Stimulated activated naive B cell treated with anti-CD40 and anti-IgM and Interleukin-4, amounts not matched to agents 10 μg/mL and 1 μg/mL and 100 μg/mL, for 72 hours (primary cell): ENCODE measurements at regions not wholly inside any gene's neighbourhood (a gene's known extent, or its start where the extent isn't known, plus 50 kb on each side); places are given as distances from the start of the nearest gene placed in this dataset.

Experiments used
- ATAC-seq, 2 donors: fragments of 150-1000 bp; cut with Tn5 transposase; replicated peaks; 2 replicates each; pipeline ENCODE4 v1.10.0; 2021; ENCODE audit warnings: moderate library complexity in 1 of 2
- DNase-seq: peaks from one replicate; pipeline ENCODE4 v3.0.0; 2021
- H3K27ac Mint-ChIP-seq: one replicate; pipeline ENCODE4 v1.8.0; 2022; ENCODE audit warnings: mild to moderate bottlenecking, mixed read lengths
- H3K27me3 Mint-ChIP-seq, 2 donors: one replicate each; pipeline ENCODE4 v1.8.0; 2022; ENCODE audit warnings: mixed read lengths in 2 of 2
- H3K36me3 Mint-ChIP-seq, 2 donors: one replicate each; pipeline ENCODE4 v1.8.0; 2022; ENCODE audit warnings: mixed read lengths in 2 of 2, mild to moderate bottlenecking in 1 of 2
- H3K4me1 Mint-ChIP-seq, 2 donors: one replicate each; pipeline ENCODE4 v1.8.0; 2022; ENCODE audit warnings: mixed read lengths in 2 of 2, mild to moderate bottlenecking in 1 of 2
- H3K4me3 Mint-ChIP-seq, 2 donors: one replicate each; pipeline ENCODE4 v1.8.0; 2022; ENCODE audit warnings: mild to moderate bottlenecking in 2 of 2, mixed read lengths in 2 of 2, moderate library complexity in 1 of 2
- H3K9me3 Mint-ChIP-seq, 2 donors: one replicate each; pipeline ENCODE4 v1.8.0; 2022; ENCODE audit warnings: mixed read lengths in 2 of 2, mild to moderate bottlenecking in 1 of 2

DNA sequence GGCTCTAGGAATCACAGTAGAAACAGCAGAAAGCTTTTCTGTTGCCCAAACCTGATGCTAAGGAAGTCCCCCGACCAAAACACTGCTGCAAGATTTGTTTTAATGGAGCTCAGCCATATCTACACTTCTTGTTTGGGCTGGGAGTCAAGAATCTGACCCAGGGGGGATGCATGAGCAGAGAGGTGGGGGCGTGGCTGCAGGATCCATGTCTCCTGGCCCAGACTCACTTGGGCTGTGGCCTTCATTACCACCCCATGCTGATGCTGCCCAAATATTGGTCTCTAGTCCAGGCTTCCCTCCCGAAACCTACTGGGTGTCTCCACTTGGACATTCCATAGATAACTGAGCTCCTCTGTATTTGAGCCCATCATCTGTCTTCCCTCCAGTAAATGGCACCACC, 361.5 kb upstream of the LARGE1 start:
- Mint-ChIP-seq H3K4me1 (no peaks in the 10 kb centered on the region), H3K36me3 (no peaks in the 10 kb centered on the region), H3K9me3 (peaks cover 7 to 8% of the 10 kb centered on the region in 2 donors), H3K4me3 (no peak overlapping the region), H3K27me3 (peaks cover 0 to 8% of the 10 kb centered on the region in 2 donors), H3K27ac (no peak overlapping the region)
- ATAC-seq (no peak), DNase-seq (no peak)

DNA sequence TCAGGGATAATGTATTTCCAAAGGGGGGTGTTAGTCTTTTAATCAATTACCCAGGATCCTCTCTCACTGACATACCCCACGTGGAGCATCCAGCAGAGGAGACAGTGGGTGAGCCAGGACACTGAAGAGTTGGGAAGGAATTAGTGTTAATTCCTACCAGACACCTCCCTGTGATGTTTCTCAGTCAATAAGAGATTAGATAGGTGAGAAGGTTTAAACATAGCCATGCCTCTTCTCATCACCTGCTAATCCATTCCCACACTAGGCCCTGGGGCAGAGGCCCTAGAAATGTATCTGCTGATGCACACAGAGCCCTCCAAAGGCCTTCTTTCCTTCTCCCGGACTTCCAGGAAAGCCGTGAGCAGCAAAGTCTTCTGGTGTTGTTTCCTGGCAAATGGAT, 363.6 kb upstream of the LARGE1 start:
- Mint-ChIP-seq H3K4me1 (no peaks in the 10 kb centered on the region), H3K4me3 (no peak overlapping the region), H3K9me3 (peaks cover 7 to 8% of the 10 kb centered on the region in 2 donors), H3K27ac (no peak overlapping the region), H3K36me3 (no peaks in the 10 kb centered on the region), H3K27me3 (peaks cover 6 to 13% of the 10 kb centered on the region in 2 donors)
- no peak for DNase-seq
- ATAC-seq = no peak

DNA sequence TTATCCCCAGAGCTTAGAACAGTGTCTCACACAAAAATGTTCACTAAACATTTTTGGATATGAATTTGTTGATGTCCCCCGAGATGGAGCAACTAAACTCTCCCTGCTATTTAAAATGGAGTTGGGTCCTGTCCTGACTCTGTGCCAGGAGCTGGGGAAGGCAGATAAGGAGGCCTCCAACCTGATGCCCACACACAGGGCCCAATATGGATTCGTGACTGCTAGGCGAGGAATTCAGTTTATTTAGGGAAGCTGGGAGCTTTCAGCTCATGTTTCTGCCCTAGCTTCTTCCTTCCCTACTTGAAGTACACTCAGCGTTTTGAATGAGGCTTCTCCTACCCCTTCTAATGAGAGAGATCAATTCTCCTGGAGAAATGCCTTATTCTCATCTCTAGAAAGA, 373.0 kb upstream of the LARGE1 start:
- ATAC-seq = no peak
- H3K4me1 Mint-ChIP-seq = no peaks in the 10 kb centered on the region
- no peak overlapping the region for H3K4me3 Mint-ChIP-seq
- no peak for DNase-seq
- peaks cover 8 to 11% of the 10 kb centered on the region in 2 donors for H3K27me3 Mint-ChIP-seq
- no peaks in the 10 kb centered on the region for H3K36me3 Mint-ChIP-seq
- no peak overlapping the region for H3K27ac Mint-ChIP-seq
- no peaks in the 10 kb centered on the region for H3K9me3 Mint-ChIP-seq

DNA sequence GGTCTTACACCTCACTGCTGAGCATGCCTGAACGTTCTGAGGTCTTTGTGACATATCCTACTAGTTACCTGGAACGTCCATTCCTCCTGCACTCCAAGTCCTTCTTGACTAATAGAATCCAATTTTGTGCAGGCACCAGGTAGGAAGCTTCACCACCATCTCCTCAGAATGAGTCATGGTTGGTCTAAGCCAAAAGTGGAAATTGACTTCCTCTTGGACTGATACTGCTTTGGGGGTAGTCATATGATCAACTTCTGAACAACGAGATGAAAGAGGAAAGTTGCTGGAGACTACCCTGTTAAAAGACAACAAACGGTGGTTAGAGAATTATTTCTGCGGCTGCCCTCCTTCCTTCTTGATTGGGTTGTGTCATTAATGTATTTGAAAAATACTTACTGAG, 374.2 kb upstream of the LARGE1 start:
- H3K27me3 Mint-ChIP-seq = peaks cover 0 to under 1% of the 10 kb centered on the region in 2 donors
- H3K36me3 Mint-ChIP-seq = no peaks in the 10 kb centered on the region
- ATAC-seq (no peak), DNase-seq (no peak)
- H3K9me3 Mint-ChIP-seq = no peaks in the 10 kb centered on the region
- no peak overlapping the region for H3K4me3 Mint-ChIP-seq
- H3K27ac Mint-ChIP-seq = no peak overlapping the region
- H3K4me1 Mint-ChIP-seq = no peaks in the 10 kb centered on the region

DNA sequence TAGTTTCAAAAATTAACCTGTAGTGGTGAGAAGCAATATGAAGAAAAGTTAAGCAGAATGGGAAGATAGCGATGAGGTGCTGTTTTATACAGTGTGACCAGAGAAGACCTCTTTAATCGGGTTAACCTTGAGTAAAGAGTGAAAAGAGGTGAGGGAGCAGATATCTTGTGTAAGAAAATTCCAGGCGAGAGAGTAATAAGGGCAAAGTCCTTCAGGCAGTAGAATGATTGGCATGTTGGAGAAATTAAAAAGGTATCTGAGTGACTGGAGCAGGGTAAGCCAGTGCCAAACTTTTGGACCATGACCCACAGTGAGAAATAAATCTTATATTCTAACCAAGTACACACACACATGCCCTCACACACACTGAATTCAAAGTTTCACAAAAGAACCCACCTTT, 374.7 kb upstream of the LARGE1 start:
- no peaks in the 10 kb centered on the region for H3K36me3 Mint-ChIP-seq
- H3K27me3 Mint-ChIP-seq = no peaks in the 10 kb centered on the region
- no peaks in the 10 kb centered on the region for H3K9me3 Mint-ChIP-seq
- ATAC-seq (no peak), DNase-seq (no peak)
- H3K27ac Mint-ChIP-seq = no peak overlapping the region
- H3K4me1 Mint-ChIP-seq = no peaks in the 10 kb centered on the region
- H3K4me3 Mint-ChIP-seq = no peak overlapping the region

DNA sequence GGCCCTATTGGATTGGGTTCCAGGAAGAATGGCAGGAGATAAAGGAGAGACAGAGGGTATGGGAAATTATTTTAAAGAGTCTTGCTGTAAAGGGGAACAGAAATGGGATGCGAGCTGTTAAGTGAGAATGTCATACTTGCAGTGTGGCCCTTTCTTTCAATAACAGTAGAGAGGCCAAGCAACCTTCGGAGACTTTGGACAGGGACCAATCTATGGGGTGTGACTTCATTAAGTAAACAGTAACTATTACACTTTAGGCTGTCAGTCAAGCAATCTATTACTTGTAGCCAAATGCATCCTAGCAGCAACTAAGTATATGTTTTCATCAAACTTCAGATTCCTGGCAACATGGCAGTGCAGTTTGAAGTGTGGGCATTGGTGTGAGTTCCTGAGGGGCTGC, 376.2 kb upstream of the LARGE1 start:
- H3K4me1 Mint-ChIP-seq = no peaks in the 10 kb centered on the region
- no peaks in the 10 kb centered on the region for H3K9me3 Mint-ChIP-seq
- DNase-seq (no peak), ATAC-seq (no peak)
- H3K27me3 Mint-ChIP-seq = peaks cover 0 to 4% of the 10 kb centered on the region in 2 donors
- H3K4me3 Mint-ChIP-seq = no peak overlapping the region
- no peak overlapping the region for H3K27ac Mint-ChIP-seq
- H3K36me3 Mint-ChIP-seq = no peaks in the 10 kb centered on the region

DNA sequence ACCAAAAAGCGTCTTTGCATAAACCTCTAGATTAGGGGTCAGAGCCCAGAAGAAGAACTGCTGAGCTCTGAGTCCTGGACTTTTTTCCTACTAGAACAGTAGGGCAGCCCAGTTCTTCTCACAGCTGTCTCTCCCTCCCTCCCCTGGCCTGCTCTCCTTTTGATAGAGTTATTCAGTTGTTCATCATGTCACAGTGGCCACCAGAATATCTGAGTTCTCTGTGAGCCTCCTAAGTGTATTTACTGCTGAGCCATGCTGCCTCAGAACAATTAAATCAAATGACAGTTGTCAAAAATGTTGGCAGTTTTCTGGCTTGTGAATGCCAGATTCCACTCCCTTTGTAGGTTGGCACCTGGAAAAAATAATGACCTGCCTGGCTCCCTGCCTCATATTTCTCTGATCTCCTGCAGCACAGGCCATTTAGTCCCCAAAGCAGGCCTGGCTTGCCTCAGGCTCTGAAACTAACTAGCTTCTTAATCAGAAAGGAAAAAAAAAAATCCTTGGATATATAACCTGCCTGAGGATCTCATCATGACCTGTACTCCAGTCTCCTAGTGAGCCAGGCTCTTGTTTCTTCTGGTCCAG, 377.4 kb upstream of the LARGE1 start:
- no peaks in the 10 kb centered on the region for H3K4me1 Mint-ChIP-seq
- H3K36me3 Mint-ChIP-seq = no peaks in the 10 kb centered on the region

DNA sequence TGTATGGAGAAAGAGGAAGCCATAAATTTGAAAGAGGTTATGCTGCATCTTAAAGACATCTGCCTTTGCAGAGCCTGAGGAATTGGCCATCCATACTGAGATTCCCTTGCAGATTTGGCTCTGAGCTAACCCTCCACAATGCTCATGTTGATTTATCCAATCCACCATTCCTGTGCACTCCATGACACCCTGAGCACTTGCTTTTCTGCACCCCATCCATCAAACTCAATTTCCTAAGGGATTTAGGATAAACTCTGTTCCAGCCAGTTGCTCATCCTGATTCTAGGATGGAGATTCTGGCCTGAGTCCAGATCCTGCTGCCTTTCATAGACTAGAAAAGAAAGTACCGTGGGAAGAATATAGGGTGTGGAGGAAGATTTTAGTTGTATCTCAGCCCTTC, 379.2 kb upstream of the LARGE1 start:
- Mint-ChIP-seq H3K4me3 (no peak overlapping the region), H3K9me3 (no peaks in the 10 kb centered on the region), H3K4me1 (no peaks in the 10 kb centered on the region)

More for the DNA sequence above, 377.4 kb upstream of the LARGE1 start:
- Mint-ChIP-seq H3K9me3 (no peaks in the 10 kb centered on the region), H3K4me3 (no peak overlapping the region), H3K27me3 (peaks cover 0 to 4% of the 10 kb centered on the region in 2 donors), H3K27ac (no peak overlapping the region)
- DNase-seq = no peak
- ATAC-seq = no peak

DNA sequence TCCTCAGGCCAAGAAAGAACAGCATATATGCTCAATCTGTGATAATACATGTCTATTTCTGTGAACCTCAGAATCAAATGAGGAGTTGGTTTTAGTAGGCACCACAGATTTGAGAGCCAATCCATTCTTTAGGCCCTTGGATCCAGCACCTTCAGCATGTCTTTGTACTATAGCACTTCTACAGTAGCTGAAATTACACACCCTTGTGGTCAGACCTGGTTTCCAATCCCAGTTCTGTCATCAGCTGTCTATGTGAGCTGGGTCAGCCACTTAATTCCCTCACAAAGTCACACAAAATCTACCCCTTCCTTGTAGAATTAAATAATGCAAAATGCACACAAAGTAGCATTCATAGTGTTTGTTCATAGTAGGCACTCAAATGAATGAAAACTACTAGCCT, 381.3 kb upstream of the LARGE1 start:
- no peak overlapping the region for H3K27ac Mint-ChIP-seq
- ATAC-seq (no peak), DNase-seq (no peak)
- peaks cover 0 to 4% of the 10 kb centered on the region in 2 donors for H3K27me3 Mint-ChIP-seq
- H3K36me3 Mint-ChIP-seq = no peaks in the 10 kb centered on the region
- no peaks in the 10 kb centered on the region for H3K4me1 Mint-ChIP-seq
- H3K9me3 Mint-ChIP-seq = peaks cover 0 to 3% of the 10 kb centered on the region in 2 donors
- no peak overlapping the region for H3K4me3 Mint-ChIP-seq

More for the DNA sequence above, 379.2 kb upstream of the LARGE1 start:
- Mint-ChIP-seq H3K27ac (no peak overlapping the region), H3K36me3 (no peaks in the 10 kb centered on the region), H3K27me3 (peaks cover 0 to 4% of the 10 kb centered on the region in 2 donors)
- DNase-seq = no peak
- ATAC-seq = no peak

DNA sequence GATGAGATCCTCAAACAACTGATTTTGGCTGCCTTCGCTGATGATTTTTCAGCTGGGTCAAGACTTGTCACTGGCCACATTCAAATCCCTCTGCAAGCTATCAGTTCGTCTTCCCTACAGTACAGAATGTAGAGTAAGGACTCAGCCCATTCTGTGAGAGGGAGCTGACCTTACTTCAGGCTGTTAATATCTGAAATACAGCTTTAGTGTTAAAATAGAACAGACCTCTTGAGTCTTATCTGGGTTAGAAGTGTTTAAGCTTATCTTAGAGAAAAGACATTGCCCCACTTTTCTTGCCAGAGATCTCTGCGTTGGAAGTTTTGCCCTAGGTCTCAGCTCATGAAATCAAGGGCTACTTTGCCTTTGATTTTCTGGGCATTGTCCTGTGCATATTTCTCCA, 383.4 kb upstream of the LARGE1 start:
- peaks cover 0 to 3% of the 10 kb centered on the region in 2 donors for H3K9me3 Mint-ChIP-seq
- no peak overlapping the region for H3K27ac Mint-ChIP-seq
- DNase-seq (no peak), ATAC-seq (no peak)
- H3K27me3 Mint-ChIP-seq = peaks cover 0 to 4% of the 10 kb centered on the region in 2 donors
- H3K36me3 Mint-ChIP-seq = no peaks in the 10 kb centered on the region
- no peak overlapping the region for H3K4me3 Mint-ChIP-seq
- no peaks in the 10 kb centered on the region for H3K4me1 Mint-ChIP-seq

DNA sequence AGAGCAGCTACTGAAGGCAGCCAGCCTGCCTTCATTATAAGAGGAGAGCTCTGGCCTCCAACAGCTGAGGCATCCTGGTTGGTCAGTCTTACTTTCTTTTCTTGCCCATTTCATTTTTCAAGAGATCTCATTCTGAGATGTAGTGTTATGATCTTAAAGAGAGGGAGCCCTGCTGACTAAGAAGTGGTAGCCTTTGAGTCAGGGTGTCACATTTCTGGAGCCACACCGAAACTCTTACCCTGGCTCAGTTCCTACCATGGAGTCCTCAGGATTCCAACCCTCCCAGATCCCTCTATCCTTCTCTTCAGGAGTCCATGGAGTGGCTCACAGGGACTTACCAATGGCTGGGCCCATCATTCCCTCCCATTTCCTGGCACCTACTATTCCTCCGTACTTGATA, 386.1 kb upstream of the LARGE1 start:
- no peak overlapping the region for H3K4me3 Mint-ChIP-seq
- no peaks in the 10 kb centered on the region for H3K27me3 Mint-ChIP-seq
- H3K4me1 Mint-ChIP-seq = no peaks in the 10 kb centered on the region
- H3K36me3 Mint-ChIP-seq = no peaks in the 10 kb centered on the region
- DNase-seq (no peak), ATAC-seq (no peak)
- H3K27ac Mint-ChIP-seq = no peak overlapping the region
- peaks cover 0 to 3% of the 10 kb centered on the region in 2 donors for H3K9me3 Mint-ChIP-seq

DNA sequence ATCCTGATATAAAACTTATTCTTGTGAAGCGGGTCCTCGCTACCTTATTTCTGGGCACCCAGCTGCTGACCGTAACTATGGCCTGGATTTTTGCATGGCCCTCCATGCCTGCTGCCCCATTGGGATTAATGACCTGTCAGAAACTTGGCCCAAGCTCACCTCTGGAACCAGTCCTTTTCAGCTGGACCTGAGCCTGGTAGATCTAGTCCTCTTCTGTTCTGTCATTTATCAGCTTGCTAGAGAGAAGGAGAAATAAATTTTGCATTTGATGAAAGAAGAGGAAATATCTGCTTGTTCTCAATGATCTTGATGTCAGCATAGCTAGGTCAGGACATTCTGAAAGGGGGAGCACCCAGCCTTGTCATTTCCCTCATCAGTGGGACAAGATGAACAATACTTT, 387.8 kb upstream of the LARGE1 start:
- Mint-ChIP-seq H3K36me3 (no peaks in the 10 kb centered on the region), H3K9me3 (peaks cover 0 to 3% of the 10 kb centered on the region in 2 donors), H3K27ac (no peak overlapping the region), H3K27me3 (no peaks in the 10 kb centered on the region), H3K4me3 (no peak overlapping the region), H3K4me1 (no peaks in the 10 kb centered on the region)
- DNase-seq (no peak), ATAC-seq (no peak)

DNA sequence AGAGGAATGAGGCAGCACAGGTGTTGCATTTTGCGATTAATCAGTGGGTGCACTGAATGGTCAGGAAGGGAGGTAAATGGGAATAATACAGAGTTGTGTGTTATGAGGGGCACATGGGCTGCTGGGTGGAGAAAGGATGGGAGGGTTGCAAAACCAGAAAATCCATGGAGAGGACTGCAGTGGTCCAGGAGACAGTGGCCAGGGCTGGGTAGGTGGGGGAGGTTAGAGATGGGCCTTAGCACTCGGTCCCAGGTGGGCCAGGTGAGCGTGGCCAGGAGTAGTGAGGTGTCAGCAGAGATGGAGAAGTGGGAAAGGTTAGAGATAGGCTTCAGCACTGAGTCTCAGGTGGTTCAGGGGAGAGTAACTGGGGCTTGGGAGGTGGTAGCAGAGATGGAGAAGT, 399.1 kb upstream of the LARGE1 start:
- H3K36me3 Mint-ChIP-seq = no peaks in the 10 kb centered on the region
- H3K9me3 Mint-ChIP-seq = peaks cover 7 to 8% of the 10 kb centered on the region in 2 donors
- ATAC-seq (no peak), DNase-seq (no peak)
- H3K27me3 Mint-ChIP-seq = peaks cover 0 to 7% of the 10 kb centered on the region in 2 donors
- no peak overlapping the region for H3K4me3 Mint-ChIP-seq
- no peaks in the 10 kb centered on the region for H3K4me1 Mint-ChIP-seq
- no peak overlapping the region for H3K27ac Mint-ChIP-seq

DNA sequence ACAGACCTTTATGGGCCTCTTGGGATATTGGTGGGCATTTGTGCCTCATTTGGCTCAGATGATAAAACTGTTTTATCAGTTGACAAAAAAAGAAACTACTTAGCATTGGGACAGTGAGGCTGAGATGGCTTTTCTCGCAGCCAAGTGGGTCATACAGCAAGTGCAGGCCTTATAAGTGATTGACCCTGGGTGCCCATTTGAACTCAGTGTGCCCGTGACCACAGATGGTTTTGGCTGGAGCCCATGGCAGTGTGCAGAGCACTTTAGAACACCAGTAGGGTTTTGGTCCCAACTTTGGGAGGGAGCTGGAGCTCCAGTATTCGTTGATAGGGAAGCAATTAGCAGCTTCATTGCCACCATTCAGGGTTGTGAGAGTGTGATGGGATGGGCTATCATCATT, 404.5 kb upstream of the LARGE1 start:
- H3K27me3 Mint-ChIP-seq = no peaks in the 10 kb centered on the region
- no peaks in the 10 kb centered on the region for H3K36me3 Mint-ChIP-seq
- H3K4me1 Mint-ChIP-seq = no peaks in the 10 kb centered on the region
- H3K9me3 Mint-ChIP-seq = no peaks in the 10 kb centered on the region
- DNase-seq (no peak), ATAC-seq (no peak)
- no peak overlapping the region for H3K27ac Mint-ChIP-seq
- H3K4me3 Mint-ChIP-seq = no peak overlapping the region

DNA sequence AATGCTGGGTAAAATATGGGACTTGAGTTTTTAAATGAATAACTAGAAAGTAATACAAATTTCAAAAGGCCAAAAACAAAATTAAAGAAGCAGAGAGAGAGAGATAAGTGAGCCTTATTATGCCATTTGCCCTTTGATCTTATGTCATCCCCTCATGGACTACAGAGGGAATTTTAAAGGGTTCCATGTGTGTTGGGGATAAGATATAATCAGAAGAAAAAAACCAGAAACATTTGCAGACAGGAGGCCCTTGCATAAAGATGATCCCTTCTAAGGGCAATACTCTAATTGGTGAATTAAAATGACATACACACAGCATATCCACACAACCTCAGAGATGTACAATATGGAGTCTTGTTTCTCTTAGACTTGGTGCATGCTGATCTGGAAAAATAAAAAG, 406.6 kb upstream of the LARGE1 start:
- ATAC-seq (no peak), DNase-seq (no peak)
- no peaks in the 10 kb centered on the region for H3K36me3 Mint-ChIP-seq
- no peaks in the 10 kb centered on the region for H3K4me1 Mint-ChIP-seq
- no peak overlapping the region for H3K27ac Mint-ChIP-seq
- H3K27me3 Mint-ChIP-seq = no peaks in the 10 kb centered on the region
- no peaks in the 10 kb centered on the region for H3K9me3 Mint-ChIP-seq
- no peak overlapping the region for H3K4me3 Mint-ChIP-seq

DNA sequence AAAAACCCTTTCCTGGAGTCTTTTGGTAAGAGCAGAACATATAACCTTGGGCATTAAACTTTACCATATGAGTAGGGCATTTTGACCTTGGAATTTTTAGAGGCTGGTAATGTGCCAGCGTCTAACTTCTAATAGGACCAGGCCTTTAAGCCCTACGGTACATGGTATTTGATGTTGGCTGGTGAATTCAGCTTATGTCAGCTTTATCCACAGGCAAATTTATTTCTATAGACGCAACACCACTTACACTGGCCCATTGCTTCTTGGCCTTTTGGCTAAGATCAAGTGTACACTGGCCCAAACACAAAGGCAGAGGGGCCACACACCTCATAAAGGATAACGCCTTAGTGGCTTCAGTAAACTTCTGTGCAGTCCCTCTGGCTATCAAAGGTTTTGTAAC, 410.2 kb upstream of the LARGE1 start:
- Mint-ChIP-seq H3K4me3 (no peak overlapping the region), H3K4me1 (no peaks in the 10 kb centered on the region), H3K9me3 (peaks cover 5 to 15% of the 10 kb centered on the region in 2 donors), H3K27ac (no peak overlapping the region), H3K27me3 (no peaks in the 10 kb centered on the region), H3K36me3 (no peaks in the 10 kb centered on the region)
- DNase-seq = no peak
- no peak for ATAC-seq
